MM.1S (cell line): ENCODE measurements at regions not wholly inside any gene's neighbourhood (a gene's known extent, or its start where the extent isn't known, plus 50 kb on each side); places are given as distances from the start of the nearest gene placed in this dataset.

Experiments used
- EZH2 ChIP-seq: fragments of 300-600 bp; sonication (generic); optimal IDR thresholded peaks from 2 replicates; pipeline ENCODE3; 2017; ENCODE audit warnings: low read depth, mild to moderate bottlenecking, antibody characterized with exemption, low read length, mixed read lengths
- EZH2phosphoT487 ChIP-seq: fragments of 300-600 bp; sonication (generic); IDR thresholded peaks from 2 replicates; pipeline ENCODE4 v1.6.1; 2018; ENCODE audit warnings: antibody characterized with exemption, low read length
- TF ChIP-seq, protein P1 (sequence below): fragments of 300-600 bp; sonication (generic); IDR thresholded peaks from 2 replicates; pipeline ENCODE4 v1.5.1; 2016; ENCODE audit warnings: antibody characterized with exemption, low read length, mixed read lengths

DNA sequence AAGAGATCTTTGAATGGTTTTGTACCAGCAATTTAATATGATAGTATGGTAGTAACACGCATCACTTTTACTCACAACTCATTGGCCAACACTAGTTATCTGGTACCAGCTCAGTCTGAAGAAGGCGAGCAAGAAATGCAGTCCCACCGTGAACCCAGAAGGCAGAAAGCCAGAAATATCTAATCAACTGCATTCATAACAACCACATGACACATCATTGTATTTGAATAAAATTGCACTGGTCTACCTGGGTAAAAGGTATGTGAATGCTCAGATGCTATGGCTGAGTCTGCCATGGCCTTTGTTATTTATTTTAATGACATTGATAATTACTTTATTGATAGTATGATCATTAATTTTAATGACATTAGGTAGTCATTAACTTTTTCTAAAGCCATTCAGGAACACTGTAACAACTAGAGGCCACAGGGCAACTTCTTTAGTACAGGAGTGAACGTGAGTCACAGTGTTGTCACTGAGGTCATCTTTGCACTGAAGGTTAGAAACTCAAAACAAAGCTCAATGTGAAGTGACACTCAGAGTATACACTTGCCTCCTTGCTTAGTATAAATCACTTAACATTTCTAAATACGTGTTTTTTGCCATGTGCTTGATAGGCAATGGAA lies 475.6 kb upstream of the TNP1 start:
- TF ChIP-seq, protein P1, sequence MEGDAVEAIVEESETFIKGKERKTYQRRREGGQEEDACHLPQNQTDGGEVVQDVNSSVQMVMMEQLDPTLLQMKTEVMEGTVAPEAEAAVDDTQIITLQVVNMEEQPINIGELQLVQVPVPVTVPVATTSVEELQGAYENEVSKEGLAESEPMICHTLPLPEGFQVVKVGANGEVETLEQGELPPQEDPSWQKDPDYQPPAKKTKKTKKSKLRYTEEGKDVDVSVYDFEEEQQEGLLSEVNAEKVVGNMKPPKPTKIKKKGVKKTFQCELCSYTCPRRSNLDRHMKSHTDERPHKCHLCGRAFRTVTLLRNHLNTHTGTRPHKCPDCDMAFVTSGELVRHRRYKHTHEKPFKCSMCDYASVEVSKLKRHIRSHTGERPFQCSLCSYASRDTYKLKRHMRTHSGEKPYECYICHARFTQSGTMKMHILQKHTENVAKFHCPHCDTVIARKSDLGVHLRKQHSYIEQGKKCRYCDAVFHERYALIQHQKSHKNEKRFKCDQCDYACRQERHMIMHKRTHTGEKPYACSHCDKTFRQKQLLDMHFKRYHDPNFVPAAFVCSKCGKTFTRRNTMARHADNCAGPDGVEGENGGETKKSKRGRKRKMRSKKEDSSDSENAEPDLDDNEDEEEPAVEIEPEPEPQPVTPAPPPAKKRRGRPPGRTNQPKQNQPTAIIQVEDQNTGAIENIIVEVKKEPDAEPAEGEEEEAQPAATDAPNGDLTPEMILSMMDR = no peak
- no peak for TF ChIP-seq EZH2phosphoT487
- TF ChIP-seq EZH2 = no peak
